HG02973 (cell line): ENCODE measurements at regions not wholly inside any gene's neighbourhood (a gene's known extent, or its start where the extent isn't known, plus 50 kb on each side); places are given as distances from the start of the nearest gene placed in this dataset.

ENCODE experiments used
- ATAC-seq: cut with Tn5 transposase; IDR thresholded peaks from one replicate; pipeline ENCODE4 v1.9.1; 2021; ENCODE audit warnings: moderate library complexity; ENCODE audit not compliant: unreplicated experiment

DNA sequence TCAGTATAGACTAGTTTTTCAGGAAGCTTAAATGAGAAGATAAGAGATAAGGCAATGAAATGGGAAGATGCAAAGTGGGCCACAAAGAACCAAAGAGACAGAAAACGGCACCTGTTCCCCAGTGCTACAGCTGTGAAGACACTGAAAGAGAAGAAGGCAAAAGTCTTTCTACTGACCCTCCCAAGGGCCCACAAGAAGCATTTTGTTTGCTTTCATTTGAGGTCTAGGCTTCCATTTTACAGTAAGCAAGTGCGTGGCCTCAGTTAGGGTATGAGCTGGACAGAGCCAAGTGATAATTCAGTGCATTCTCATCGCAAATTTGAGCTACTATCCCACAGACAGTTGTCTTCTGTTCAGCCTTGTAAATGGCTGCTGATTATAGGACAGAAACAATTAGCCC, 53.4 kb upstream of the STK17B start:
- no peak for ATAC-seq

DNA sequence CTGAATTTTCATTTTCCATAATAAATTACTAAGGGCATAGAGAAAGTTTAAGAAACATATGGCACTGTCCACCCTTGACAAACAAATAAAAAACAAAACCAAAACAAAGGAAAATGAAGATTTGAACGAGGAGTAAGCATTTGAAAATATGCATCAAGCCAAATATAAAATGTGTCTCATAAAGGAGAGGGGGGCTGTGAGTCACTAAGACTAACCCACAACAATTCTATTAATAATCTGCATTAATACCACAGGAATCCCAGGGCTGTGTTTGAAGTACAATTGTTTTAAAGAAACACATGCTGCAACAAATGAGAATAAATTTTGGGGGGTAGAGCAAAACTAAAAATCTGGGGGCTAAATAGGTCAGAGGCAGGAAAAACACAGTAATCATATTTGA, 53.8 kb upstream of the STK17B start:
- no peak for ATAC-seq

DNA sequence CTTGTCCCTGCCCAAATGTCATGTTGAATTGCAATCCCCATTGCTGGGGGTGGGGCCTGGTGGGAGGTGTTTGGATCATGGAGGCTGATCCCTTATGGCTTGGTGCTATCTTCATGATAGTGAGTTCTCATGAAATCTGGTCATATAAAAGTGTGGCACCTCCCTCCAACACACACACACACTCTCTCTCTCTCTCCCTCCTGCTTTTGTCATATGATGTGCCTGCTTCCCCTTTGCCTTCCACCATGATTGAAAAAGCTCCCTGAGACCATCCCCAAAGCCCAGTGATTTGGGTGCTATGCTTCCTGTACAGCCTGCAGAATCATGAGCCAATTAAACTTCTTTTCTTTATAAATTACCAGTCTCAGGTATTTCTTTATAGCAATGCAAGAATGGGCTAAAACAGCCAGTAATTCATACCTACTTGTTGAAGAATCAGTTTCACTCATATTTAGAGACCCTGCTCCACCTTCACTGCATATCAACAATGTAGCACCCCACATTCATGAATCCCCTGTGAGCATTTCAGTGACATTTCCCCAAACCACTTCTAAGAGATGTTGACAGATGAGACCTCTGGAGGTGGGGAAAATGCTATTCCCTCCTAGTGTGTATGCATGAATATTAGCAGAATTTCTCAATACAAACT, 54.8 kb upstream of the STK17B start:
- ATAC-seq: no peak

DNA sequence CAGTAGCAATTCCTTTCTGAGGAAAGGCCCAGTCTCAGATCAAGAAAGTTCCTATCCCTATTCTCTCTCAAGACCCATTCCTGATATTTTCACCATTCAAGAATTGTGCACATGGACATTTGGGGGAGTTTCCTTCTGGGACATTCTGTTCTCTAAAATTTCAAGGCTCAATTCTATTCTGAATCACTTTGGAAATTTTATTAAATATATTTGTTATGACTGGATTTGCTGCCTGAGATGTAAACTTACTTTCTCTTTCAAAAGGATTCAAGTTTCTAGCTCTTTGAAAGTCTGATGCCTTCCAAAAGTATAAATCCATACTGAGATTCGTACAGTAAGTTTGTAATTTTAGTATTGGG, 55.3 kb upstream of the STK17B start:
- ATAC-seq: no peak

DNA sequence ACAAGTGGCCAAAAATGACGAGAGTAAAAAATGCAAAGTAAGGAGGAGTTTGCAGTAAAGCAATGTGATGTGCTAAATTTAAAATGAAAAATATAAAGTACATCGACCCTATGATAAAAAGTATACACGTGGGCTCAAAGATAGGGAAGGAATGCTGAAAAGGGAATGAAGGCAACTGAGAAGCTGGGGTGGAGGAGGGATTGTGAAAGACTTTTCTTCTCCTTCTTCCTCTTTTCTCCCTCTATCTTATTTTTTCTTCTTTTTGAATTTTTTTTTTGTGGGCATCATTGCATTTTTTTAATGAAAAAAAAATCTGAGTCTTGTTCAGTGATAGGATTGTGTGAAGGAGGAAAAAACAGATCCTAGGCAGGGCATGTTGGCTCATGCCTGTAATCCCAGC, 57.6 kb upstream of the STK17B start:
- no peak for ATAC-seq

DNA sequence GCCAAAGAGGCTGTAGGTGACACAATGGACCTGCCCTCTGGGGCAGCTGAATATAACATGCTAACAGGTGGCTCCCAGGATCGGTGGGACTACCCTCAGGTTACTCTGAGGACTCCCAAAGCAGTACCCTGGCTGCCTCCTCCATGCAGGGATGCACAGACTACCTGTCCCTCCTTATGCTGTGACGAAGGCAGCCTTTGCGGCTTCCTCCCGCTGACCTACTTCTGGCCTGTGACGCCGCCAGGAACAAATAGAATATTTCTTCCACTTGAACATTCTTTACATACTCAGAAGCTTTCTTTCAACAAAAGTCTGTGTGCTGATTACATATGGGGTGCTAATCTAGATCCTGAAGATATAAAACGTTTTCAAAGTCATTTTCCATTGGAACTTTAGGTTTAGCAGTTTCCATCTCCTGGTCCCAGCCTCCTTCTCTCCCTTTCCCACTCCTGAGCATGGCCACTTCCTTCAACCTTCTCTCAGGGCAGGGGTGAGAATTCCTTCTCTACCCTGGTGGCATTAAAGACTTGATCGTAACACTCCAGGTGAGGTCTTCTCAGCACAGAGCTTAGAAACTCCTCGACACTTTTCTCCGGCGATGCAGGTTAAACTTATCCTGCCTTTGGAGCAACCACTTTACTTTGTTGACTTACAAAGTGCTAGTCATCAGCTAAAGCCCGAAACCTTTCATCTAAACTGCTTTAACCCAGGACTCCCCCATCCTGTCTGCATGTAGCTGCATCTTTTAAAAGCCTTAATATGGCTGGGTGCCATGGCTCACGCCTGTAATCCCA, 58.9 kb upstream of the STK17B start:
- ATAC-seq: no peak

DNA sequence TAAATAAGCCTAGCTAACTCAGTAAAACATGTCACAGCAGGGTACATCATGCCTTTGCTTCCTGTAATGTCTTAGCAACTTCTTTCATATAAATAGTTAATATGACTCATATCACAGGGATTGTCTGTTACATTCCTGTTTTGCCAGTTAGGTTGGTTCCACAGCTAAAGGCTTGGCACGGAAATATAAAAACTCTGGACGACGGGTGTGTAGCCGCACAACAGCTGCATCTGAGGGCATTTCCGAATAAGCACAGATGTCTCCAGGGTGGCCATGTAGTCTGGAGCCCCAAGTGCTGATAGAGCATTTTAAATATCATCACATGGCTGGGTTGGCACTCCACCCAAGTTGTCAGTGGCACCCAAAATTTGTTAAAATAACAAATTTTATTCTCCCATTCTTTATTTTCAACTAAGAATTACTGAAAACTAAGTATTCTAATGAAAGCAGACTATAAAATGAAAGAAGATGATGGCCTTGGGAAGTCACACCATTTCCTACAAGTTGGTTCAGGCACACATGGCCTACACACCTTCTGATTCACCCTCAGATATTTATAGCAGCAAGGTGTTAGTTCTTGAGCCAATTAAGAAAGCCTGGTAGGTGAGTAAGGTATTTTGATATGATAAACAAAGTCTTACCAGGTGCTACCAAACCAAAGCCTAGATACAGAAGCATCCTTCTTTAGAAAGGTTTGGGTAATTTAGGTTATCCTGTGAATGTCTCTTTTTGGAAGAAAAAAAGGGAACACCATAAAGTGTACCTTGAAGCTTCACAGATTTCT, 61.8 kb upstream of the STK17B start:
- ATAC-seq: peak; percentile 12

DNA sequence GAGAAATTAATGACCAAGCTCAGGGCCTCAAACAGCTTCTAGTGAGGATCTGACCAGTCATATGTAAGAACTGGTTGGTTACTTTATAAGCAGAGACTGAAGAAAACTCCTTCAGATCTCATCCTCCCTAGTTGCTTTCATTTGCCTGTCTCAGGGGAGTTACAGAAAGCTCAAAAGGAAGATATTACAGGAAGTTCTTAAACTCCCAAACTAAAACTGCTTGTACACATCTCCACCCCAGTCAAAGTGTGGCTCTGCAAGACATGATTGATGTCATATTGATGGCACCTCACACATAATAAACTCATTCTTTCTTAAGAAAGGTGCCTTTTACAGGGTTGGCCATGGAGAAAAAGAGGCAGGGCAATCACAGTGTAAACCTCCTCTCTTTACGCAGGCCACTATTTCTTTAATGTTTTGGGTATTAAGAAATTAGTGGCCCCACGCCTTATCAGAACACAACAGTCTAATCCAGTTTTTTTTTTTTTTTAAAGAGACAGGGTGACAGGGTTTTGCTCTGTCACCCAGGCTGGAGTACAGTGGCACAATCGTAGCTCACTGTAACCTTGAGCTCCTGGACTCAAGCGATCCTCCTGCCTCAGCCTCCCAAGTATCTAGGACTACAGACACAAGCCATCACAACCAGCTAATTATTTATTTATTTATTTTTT, 62.6 kb upstream of the STK17B start:
- ATAC-seq: peak; percentile 66

DNA sequence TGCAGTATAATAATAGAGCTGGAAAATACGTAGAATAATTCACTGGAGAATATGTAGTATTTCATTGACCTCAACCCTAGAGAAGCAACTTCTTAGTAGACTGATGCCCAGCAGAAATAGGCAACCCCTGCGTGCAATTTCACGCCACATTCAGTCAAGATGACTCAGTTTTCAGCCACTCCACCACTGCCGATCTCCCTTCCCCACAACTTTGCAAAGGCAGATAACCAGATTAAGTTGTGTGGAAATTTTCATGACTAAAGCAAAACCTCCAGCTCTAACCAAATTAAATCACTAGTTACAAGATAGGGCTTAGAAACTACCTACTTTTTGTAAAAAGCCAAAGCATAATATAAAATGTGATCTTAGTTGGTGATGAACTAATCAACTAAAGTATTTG, 63.3 kb upstream of the STK17B start:
- no peak for ATAC-seq

DNA sequence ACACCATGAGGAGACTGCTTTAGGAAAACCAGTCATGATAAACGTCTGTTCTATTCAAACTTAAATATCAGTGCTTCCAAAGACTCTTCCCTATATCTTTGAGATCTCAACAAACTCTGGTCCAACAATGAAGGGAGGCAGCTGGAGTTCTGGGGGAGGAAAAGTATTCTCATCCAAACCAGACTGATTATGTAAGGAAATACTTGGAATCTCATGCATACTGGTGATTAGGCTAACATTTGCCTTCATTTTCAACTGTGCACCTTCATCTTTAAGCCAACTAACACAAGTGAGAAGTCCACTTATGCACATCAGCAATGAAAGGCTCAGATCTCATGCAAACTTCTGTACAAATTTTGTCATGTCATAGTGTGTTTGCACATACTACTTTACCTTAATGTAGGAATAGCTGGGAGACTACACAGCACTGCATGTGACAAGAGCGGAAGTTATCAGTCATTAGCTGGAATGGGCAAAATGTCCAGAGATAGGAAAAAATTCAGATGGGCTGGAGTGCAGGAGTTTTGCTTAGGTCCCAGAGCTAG, 67.5 kb upstream of the STK17B start:
- no peak for ATAC-seq

DNA sequence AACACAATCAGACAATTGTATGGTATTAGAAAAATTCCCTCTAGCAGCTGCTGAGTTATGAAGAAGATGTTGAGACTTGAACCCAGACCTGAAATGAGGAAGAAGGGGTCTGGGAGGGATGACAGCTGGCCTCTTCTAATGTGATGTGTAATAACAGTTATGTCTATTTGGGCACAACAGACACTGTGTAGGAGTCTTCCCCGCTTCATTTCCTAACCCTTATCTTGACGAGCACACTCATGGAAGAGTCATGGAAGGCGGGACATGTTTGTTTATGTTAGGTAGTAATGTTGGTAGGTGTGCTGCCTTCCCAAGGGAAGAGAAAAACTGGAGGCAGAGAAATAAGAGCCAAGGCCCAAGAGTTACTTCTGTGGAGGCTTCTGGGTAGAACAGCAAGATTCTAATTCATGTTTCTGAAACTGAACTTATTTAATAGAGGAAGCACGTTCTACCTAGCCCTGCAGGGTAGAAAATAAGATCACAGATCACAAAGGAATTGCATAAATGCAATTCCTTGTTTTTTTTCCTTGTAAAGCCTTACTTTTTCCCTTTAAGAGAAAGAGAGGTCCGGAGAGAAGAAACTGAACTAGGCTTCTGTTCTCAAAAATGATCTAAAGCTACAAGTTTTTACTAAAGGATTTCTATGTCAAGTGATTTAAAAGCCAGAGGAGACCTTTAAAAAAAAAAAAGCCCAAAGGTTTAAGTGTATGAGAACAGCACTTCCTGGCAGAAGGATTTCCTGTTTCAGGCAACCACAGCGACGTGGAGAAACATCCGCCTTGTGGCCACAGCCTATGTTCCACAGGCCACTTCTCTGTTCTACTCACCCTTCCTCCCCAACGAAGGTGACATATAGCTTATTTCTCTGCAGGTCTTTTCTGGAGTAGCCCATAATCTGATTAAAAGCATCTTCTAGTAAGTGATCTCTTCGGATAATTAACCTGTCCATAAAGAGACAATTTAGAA, 68.5 kb upstream of the STK17B start:
- ATAC-seq: peak; percentile 66

DNA sequence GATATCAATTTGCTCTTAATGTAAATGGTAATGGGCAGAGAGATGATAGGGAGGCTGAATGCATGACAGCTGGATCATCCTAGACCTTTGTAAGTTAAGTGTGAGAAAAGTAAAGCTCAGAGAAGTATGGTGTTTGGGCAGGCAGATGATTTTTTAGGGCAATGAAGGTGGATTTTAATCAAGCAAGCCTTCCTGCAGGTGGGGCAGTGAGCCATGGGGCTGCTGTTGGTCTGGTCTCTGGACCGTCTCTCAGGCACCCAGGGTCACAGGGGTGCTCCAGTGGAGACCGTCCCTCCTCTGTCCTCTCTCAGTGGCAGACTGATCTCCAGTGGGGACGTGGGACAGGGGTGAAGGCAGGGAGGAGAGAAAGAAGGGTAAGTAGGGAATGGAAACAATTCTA, 69.8 kb upstream of the STK17B start:
- ATAC-seq: no peak

DNA sequence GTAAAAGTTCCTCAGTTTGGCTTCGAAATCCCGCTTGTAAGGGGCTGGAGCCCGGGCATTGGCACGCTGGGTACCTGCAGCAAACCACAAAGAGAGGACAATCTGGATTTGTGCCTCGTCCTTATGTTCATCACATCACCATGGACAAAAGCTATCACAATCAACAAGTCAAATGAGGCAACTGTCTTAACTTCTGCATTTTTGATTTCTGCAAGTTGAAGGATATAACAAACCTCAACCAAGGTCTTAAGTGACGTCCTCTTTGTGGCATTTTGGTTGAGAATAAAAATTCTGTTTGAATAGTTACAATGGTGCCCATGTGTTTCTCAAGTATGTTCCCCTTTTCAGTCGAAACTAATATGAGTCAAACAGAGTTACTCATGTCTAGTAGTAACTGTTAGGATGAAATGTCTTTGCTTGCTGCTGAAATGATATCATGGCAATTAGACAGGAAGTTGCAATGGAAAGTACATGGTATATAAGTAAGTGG, 70.8 kb upstream of the STK17B start:
- peak; percentile 92 for ATAC-seq

DNA sequence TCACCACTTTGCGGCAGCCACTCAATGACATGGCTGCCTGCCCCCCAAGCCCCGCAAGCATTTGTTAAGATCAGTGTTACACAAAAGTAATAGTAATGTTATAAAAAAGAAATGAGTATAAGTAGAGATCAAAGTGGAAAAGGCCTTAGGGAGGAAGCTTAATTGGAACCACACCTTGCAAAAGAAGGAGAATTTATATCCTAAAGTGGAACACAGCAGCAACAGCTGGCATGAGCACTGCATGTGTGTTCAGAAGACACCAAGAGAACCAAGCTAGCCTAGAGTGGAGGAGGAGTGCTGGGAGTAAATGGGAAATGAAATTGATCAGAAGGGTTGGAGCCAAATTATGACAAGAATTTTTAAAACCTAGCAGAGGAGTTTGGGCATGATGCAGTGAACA, 73.1 kb upstream of the STK17B start:
- no peak for ATAC-seq

DNA sequence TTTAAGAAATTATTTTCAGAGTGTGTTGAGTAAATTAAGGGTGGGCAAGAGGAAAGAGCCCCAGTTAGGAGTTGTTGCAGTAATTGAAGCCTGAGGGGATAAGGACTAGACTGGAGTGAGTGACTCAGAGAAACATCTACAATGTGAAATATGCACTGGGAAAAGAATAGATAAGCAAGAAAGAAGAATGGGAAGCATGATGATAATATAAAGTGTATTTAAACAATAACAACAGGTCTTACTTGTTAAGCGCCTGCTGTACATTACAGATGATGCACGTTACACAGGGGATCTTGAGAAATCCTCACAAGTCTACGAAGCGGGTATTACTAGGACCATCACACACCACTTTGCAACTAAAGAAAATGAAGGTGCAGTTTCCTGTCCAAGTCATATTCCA, 73.6 kb upstream of the STK17B start:
- ATAC-seq: no peak

DNA sequence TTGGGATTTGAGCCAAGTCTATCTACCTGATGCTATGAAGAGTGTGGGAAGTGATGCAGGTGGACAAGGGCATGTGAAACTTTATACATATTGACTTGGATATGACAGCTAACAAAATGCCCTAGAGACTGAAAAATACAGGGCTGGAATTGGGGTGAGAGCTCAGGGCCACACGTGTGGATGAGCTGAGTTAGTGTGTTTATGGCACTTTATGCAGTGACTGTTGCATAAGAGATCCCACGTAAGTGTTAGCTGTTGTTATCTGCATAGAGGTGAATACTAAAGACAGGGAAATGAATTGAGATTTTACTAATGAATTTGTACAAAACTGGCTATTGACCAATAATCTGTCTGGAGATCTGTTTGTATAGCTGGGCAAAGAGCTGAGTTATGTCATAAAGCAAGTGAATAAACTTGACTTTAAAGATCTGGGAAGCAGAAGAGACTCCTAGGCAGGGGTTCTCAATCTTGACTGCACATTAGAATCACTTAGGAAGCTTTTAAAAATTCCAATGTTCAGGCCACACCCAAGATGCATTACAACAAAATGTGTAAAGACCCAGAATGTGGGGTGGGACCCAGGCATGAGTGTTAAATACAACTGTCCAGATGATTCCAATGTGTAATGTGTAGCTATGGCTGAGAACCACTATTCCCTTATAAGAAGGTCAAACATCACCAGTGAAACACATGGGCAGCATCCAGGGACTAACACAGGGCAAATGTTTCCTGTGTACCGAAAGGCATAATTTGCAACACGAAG, 74.2 kb upstream of the STK17B start:
- no peak for ATAC-seq

DNA sequence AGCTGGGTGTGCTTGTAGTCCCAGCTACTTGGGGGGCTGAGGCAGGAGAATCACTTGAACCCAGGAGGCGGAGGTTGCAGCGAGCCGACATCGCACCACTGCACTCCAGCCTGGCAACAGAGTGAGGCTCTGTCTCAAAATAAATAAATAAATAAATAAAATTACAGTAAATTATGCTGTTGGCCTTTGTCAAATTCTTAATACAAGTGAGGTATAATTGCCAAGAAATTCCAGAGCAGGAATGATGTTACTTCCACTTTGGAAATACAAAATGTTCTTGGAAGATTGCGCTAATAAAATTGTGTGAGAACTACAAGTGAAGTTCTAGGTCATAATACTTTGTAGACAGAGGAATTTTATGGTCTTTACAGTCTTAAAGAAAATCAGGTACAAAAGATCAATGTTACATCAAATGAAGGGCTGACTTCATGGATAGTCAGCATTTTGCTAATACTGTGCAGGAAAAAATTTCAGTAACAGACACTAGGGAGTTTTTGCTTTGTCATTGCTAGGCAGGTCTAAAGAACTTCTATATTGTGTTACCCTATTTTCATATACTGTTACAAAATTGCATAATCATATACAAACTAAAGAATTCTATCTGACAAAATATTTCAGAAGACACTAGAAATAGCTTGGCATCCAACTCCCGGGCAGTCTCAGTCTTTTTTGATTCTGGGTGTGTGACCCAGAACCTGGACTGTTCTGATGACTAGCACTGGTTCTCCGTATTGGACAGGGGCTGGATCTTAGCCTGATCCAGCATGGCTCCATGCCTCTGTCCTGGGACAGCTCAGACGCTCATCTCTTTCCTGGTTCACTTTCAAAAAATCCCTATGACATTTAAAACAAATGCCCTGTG, 76.0 kb upstream of the STK17B start:
- ATAC-seq: no peak

DNA sequence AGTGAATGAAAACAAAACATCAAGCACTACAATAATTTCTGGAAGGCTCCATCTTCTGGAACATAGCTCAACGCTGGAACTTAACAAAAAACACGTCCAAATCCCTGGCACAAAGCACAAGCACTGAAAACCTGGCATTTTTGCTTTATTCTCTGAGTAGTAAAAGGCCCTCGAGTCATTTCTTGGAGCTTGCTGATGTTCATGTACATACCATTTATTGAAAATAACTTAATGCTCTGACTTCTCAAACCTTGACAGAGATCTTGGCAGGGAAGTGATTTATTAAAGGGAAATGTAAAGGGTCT, 76.5 kb upstream of the STK17B start:
- ATAC-seq: no peak
